Activated CD4-positive, CD25-positive, alpha-beta regulatory T cell (primary cell): ENCODE measurements at regions not wholly inside any gene's neighbourhood (a gene's known extent, or its start where the extent isn't known, plus 50 kb on each side); places are given as distances from the start of the nearest gene placed in this dataset.
"Not testable (repeated sequence)": the region's sequence is repeated elsewhere in the genome, so short reads cannot be mapped to it uniquely, and the experiment has no call there.

Experiments used
- DNase-seq, 4 experiments: peaks; one replicate each; lab custom pipeline; 2025; lab: John Stamatoyannopoulos, UW

- no peak for DNase-seq
Observed at GRCh38 chr7:113230691-113231090, 112.3 kb upstream of the SMIM30 start.

- DNase-seq: no peak
Observed at GRCh38 chr7:113217314-113217713, 99.0 kb upstream of the SMIM30 start.

GRCh38 chr7:113216038-113216437 lies 97.7 kb upstream of the SMIM30 start:
- no peak for DNase-seq

GRCh38 chr7:113209449-113210203 lies 91.3 kb upstream of the SMIM30 start:
- DNase-seq: no peak

GRCh38 chr7:113207931-113208330 lies 89.6 kb upstream of the SMIM30 start:
- no peak for DNase-seq

- DNase-seq: no peak
Observed at GRCh38 chr7:113207441-113207840, 89.1 kb upstream of the SMIM30 start.

- DNase-seq: no peak
Observed at GRCh38 chr7:113204415-113204814, 86.1 kb upstream of the SMIM30 start.

- no peak for DNase-seq
Observed at GRCh38 chr7:113202284-113202683, 83.9 kb upstream of the SMIM30 start.

GRCh38 chr7:113200281-113200680 lies 81.9 kb upstream of the SMIM30 start:
- DNase-seq: no peak

GRCh38 chr7:113199841-113200240 lies 81.5 kb upstream of the SMIM30 start:
- no peak for DNase-seq

GRCh38 chr7:113199136-113199535 lies 80.8 kb upstream of the SMIM30 start:
- DNase-seq: no peak

- no peak for DNase-seq
Observed at GRCh38 chr7:113198226-113198625, 79.9 kb upstream of the SMIM30 start.

- DNase-seq: no peak
Observed at GRCh38 chr7:113197274-113197673, 78.9 kb upstream of the SMIM30 start.

GRCh38 chr7:113188396-113188795 lies 70.0 kb upstream of the SMIM30 start:
- DNase-seq: no peak

- DNase-seq: no peak
Observed at GRCh38 chr7:113179313-113179712, 61.0 kb upstream of the SMIM30 start.

- DNase-seq: no peak
Observed at GRCh38 chr7:113176836-113177235, 58.5 kb upstream of the SMIM30 start.

- not testable (repeated sequence) for DNase-seq
Observed at GRCh38 chr7:113176180-113176579, 57.8 kb upstream of the SMIM30 start.

- no peak for DNase-seq
Observed at GRCh38 chr7:113175525-113176104, 57.3 kb upstream of the SMIM30 start.

GRCh38 chr7:113172726-113173125 lies 54.4 kb upstream of the SMIM30 start:
- no peak for DNase-seq

- no peak for DNase-seq
Observed at GRCh38 chr7:113170591-113170990, 52.2 kb upstream of the SMIM30 start.
